Upper lobe of left lung (tissue), 6 donors: ENCODE measurements at regions not wholly inside any gene's neighbourhood (a gene's known extent, or its start where the extent isn't known, plus 50 kb on each side); places are given as distances from the start of the nearest gene placed in this dataset.

Source experiments
- ATAC-seq, 2 donors: fragments of 200-7000 bp; cut with Tn5 transposase; one replicate each; pipeline ENCODE4 v1.9.1; 2022; ENCODE audit warnings: mild to moderate bottlenecking in 2 of 2, moderate library complexity in 2 of 2; ENCODE audit not compliant: low FRiP score in 2 of 2
- DNase-seq, 2 donors: peaks; one replicate each; pipeline ENCODE4 v3.0.0-alpha.2; 2019 to 2020
- H3K27ac ChIP-seq, 4 donors: fragments of 200-600 bp; sonication (generic); one replicate each; pipeline ENCODE4 v1.5.1; 2016 to 2019
- H3K27me3 ChIP-seq, 4 donors: fragments of 200-600 bp; sonication (generic); one replicate each; pipeline ENCODE4 v1.5.1; 2017 to 2019
- H3K36me3 ChIP-seq, 4 donors: fragments of 200-600 bp; sonication (generic); one replicate each; pipeline ENCODE4 v1.5.1; 2016 to 2019
- H3K4me1 ChIP-seq, 4 donors: fragments of 200-600 bp; sonication (generic); one replicate each; pipeline ENCODE4 v1.5.1; 2018 to 2019
- H3K4me3 ChIP-seq, 4 donors: fragments of 200-600 bp; sonication (generic); one replicate each; pipeline ENCODE4 v1.5.1; 2017 to 2019; ENCODE audit warnings: mild to moderate bottlenecking in 2 of 4, moderate library complexity in 1 of 4
- H3K9me3 ChIP-seq, 4 donors: fragments of 200-600 bp; sonication (generic); one replicate each; pipeline ENCODE4 v1.5.1; 2018 to 2019
- EP300 ChIP-seq, 4 donors: sonication (generic); formaldehyde crosslinking; IDR thresholded peaks; one replicate each; pipeline ENCODE4 v1.5.1; 2017; ENCODE audit warnings: antibody characterized with exemption in 4 of 4, control low read depth in 2 of 4
- POLR2A ChIP-seq, 4 donors: fragments of 450-650 bp; IDR thresholded peaks; one replicate each; pipeline ENCODE4 v1.5.1; 2016 to 2017; ENCODE audit warnings: antibody characterized with exemption in 4 of 4, mild to moderate bottlenecking in 2 of 4
- POLR2AphosphoS5 ChIP-seq, 2 donors: sonication (generic); formaldehyde crosslinking; IDR thresholded peaks; one replicate each; pipeline ENCODE4 v1.5.1; 2017; ENCODE audit warnings: antibody characterized with exemption in 2 of 2
- WGBS, 2 donors: methylation state at CpG; one replicate each; pipeline ENCODE4 v1.1.5; 2017 to 2018; 5-methylcytosine and 5-hydroxymethylcytosine counted together
- TF ChIP-seq, protein P1 (sequence below), 6 experiments: fragments of 450-650 bp in 4 of 6; fragments of 200-600 bp in 2 of 6; sonication (generic) in 2 of 6; IDR thresholded peaks; one replicate each; pipeline ENCODE4 v1.5.1; 2016 to 2019; ENCODE audit warnings: antibody characterized with exemption in 6 of 6
- donor health status: DM: no; HTN: no; CAD: no; lungs with moderate emphysema.
- donor health status: DM: no; HTN: yes; CAD: no; lungs with severe emphysema.

GRCh38 chr17:31741371-31741770 is 117.7 kb downstream of the COPRS start:
- Histone ChIP-seq H3K27ac (no peak overlapping the region), H3K4me3 (no peak overlapping the region), H3K27me3 (no peaks in the 10 kb centered on the region), H3K9me3 (no peaks in the 10 kb centered on the region), H3K4me1 (no peaks in the 10 kb centered on the region), H3K36me3 (no peaks in the 10 kb centered on the region)
- DNase-seq (no peak), ATAC-seq (no peak)
- WGBS, 2 donors = 77 to 88% methylated on average over 3 of the region's 3 CpGs
- no peak for TF ChIP-seq POLR2A (IDR thresholded peaks at IDR 0.05)
- TF ChIP-seq EP300 (IDR thresholded peaks at IDR 0.05) = no peak
- TF ChIP-seq, protein P1, sequence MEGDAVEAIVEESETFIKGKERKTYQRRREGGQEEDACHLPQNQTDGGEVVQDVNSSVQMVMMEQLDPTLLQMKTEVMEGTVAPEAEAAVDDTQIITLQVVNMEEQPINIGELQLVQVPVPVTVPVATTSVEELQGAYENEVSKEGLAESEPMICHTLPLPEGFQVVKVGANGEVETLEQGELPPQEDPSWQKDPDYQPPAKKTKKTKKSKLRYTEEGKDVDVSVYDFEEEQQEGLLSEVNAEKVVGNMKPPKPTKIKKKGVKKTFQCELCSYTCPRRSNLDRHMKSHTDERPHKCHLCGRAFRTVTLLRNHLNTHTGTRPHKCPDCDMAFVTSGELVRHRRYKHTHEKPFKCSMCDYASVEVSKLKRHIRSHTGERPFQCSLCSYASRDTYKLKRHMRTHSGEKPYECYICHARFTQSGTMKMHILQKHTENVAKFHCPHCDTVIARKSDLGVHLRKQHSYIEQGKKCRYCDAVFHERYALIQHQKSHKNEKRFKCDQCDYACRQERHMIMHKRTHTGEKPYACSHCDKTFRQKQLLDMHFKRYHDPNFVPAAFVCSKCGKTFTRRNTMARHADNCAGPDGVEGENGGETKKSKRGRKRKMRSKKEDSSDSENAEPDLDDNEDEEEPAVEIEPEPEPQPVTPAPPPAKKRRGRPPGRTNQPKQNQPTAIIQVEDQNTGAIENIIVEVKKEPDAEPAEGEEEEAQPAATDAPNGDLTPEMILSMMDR (IDR thresholded peaks at IDR 0.05) = no peak
- TF ChIP-seq POLR2AphosphoS5 (IDR thresholded peaks at IDR 0.05) = no peak

- Histone ChIP-seq H3K36me3 (no peaks in the 10 kb centered on the region), H3K27me3 (no peaks in the 10 kb centered on the region), H3K4me1 (no peaks in the 10 kb centered on the region), H3K27ac (no peak overlapping the region), H3K4me3 (no peak overlapping the region), H3K9me3 (no peaks in the 10 kb centered on the region)
- 63 to 72% methylated on average over 4 of the region's 4 CpGs for WGBS, 2 donors
- ATAC-seq (peak in 1 of 2 donors; percentile 17), DNase-seq (no peak)
- no peak for TF ChIP-seq POLR2A (IDR thresholded peaks at IDR 0.05)
- TF ChIP-seq, protein P1 (IDR thresholded peaks at IDR 0.05) = no peak
- TF ChIP-seq EP300 (IDR thresholded peaks at IDR 0.05) = no peak
- TF ChIP-seq POLR2AphosphoS5 (IDR thresholded peaks at IDR 0.05) = no peak
These were observed 118.4 kb downstream of the COPRS start for GRCh38 chr17:31740611-31741082.

GRCh38 chr17:31738996-31739699 is 119.9 kb downstream of the COPRS start:
- 75 to 96% methylated on average over 2 of the region's 2 CpGs for WGBS, 2 donors
- no peaks in the 10 kb centered on the region for H3K27me3 ChIP-seq
- H3K4me1 ChIP-seq = no peaks in the 10 kb centered on the region
- ATAC-seq (no peak), DNase-seq (no peak)
- H3K9me3 ChIP-seq = no peaks in the 10 kb centered on the region
- H3K36me3 ChIP-seq = no peaks in the 10 kb centered on the region
- TF ChIP-seq EP300 (IDR thresholded peaks at IDR 0.05) = no peak
- TF ChIP-seq, protein P1 (IDR thresholded peaks at IDR 0.05) = no peak
- TF ChIP-seq POLR2AphosphoS5 (IDR thresholded peaks at IDR 0.05) = no peak
- TF ChIP-seq POLR2A (IDR thresholded peaks at IDR 0.05) = no peak
- no peak overlapping the region for H3K4me3 ChIP-seq
- no peak overlapping the region for H3K27ac ChIP-seq

DNA sequence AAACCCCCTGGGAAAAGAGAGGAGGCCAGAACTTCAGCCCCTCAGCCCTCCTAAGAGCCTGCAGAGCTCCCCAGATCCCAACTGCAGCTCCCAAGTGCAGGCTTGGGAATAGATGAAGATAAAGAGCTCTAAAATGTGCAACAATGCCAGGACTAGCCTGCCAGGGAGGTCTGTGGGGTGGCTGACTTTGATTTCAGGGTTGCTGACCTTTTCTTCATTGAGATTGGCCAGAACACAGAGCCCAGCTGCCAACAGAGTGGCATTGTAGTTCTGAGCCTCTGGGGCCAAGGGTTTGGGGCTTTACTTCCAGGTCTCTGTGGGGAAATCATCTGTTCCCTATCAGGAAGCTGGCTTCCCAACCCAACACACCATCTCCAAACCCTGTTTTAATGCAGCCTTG is 120.6 kb downstream of the COPRS start:
- no peak for DNase-seq
- no peaks in the 10 kb centered on the region for H3K4me1 ChIP-seq
- no peaks in the 10 kb centered on the region for H3K27me3 ChIP-seq
- no peak overlapping the region for H3K27ac ChIP-seq
- H3K36me3 ChIP-seq = no peaks in the 10 kb centered on the region
- H3K4me3 ChIP-seq = no peak overlapping the region
- no peak for ATAC-seq
- no peaks in the 10 kb centered on the region for H3K9me3 ChIP-seq
- TF ChIP-seq POLR2AphosphoS5 (IDR thresholded peaks at IDR 0.05) (no peak), POLR2A (IDR thresholded peaks at IDR 0.05) (no peak), EP300 (IDR thresholded peaks at IDR 0.05) (no peak)
- TF ChIP-seq, protein P1 (IDR thresholded peaks at IDR 0.05) = no peak

GRCh38 chr17:31738067-31738466 is 121.0 kb downstream of the COPRS start:
- DNase-seq (no peak), ATAC-seq (no peak)

More at GRCh38 chr17:31738067-31738466, 121.0 kb downstream of the COPRS start:
- Histone ChIP-seq H3K36me3 (no peaks in the 10 kb centered on the region), H3K27me3 (no peaks in the 10 kb centered on the region), H3K9me3 (no peaks in the 10 kb centered on the region), H3K27ac (no peak overlapping the region), H3K4me3 (no peak overlapping the region), H3K4me1 (no peaks in the 10 kb centered on the region)
- TF ChIP-seq, protein P1 (IDR thresholded peaks at IDR 0.05) = no peak
- TF ChIP-seq POLR2AphosphoS5 (IDR thresholded peaks at IDR 0.05) = no peak
- WGBS, 2 donors = 79 to 83% methylated on average over 8 of the region's 8 CpGs
